B cell (primary cell): ENCODE measurements at regions not wholly inside any gene's neighbourhood (a gene's known extent, or its start where the extent isn't known, plus 50 kb on each side); places are given as distances from the start of the nearest gene placed in this dataset.

ENCODE experiments used
- CTCF ChIP-seq: fragments of 200-600 bp; IDR thresholded peaks from one replicate; pipeline ENCODE4 v1.8.0; 2022; ENCODE audit warnings: antibody characterized with exemption, mild to moderate bottlenecking
- EZH2 ChIP-seq: IDR thresholded peaks from 2 replicates; pipeline ENCODE4 v1.6.1; 2012; ENCODE audit warnings: borderline replicate concordance, low read depth, mild to moderate bottlenecking, moderate library complexity, low read length; ENCODE audit not compliant: insufficient read depth, poor library complexity, severe bottlenecking

GRCh38 chr3:159807137-159808040, 181.2 kb upstream of the IL12A start:
- TF ChIP-seq CTCF (no peak), EZH2 (no peak)
